Right forelimb (tissue), 1 donor: ENCODE measurements at regions not wholly inside any gene's neighbourhood (a gene's known extent, or its start where the extent isn't known, plus 50 kb on each side); places are given as distances from the start of the nearest gene placed in this dataset.

Experiments used
- DNase-seq: peaks from one replicate; pipeline ENCODE4 v3.0.0-alpha.2; 2018

DNA sequence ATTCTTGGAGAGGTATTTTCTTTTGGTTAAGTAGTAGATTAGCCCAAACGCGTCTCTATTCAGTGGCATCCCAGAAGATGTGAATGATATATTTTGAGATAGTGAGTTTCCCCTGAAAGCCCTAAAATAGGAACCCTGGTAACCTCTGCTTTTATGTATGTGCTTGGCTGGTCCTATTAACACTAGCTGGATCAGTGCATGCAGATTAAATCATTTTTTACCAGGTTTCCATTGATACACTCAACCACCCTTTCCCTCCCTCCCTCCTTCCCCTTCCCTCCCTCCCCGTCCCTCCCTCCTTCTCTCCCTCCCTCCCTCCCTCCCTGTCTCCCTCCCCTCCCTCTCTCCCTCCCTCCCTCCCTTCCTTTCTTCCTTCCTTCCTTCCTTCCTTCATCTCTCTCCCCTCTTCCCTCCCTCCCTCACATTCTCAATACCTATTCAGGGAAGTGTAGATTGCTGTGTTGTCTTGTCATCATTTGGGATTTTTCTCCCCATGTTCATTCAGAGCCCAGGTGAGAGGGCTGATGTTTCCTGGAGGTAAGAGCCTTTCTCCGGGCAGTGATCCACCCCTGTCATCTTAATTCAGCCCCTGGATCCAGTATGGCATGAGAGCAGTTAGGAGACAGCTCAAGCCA, 406.8 kb downstream of the PRDM2 start:
- DNase-seq, result no peak

DNA sequence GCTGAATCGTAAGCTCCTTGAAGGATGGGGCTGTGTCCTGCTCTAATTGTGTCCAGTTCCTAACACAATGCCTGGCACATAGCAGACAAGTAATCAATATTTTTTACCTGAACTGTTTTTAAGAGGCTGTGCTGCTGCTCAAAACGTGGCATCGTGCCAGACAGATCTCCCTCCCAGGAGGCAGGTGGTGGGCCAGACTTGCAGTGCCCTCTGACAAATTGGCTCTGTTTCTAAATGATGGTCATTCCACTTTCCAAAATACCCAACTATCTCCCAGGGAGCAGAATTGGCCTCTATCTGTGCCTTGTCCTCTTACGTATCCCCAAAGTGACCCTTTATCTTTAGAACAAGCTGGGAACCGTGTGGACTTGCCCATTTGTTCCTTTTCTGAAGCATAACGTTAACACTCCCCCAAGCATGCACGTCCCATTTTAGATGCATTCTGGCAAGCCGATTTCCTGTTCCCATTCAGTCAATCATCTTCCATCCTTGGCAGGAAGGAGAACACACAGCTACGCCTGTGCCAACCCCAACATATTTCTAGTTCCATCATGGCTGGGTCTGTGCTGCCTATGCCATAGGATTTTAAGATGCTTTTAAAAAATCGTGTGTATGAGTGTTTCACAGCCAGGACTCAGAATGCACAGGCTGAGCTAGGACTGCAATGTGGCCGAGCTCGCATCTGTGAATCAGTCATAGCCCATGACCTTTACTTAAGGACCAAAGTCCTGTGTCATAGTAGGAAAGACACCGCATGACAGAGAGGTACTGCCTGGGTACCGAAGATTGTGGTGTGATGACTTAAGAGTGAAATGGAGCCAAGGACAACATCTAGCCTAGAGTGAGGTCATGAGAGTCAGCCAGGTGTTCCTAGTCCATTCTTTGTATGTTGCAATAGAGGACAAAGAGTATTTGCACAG, 408.6 kb downstream of the PRDM2 start:
- no peak for DNase-seq

DNA sequence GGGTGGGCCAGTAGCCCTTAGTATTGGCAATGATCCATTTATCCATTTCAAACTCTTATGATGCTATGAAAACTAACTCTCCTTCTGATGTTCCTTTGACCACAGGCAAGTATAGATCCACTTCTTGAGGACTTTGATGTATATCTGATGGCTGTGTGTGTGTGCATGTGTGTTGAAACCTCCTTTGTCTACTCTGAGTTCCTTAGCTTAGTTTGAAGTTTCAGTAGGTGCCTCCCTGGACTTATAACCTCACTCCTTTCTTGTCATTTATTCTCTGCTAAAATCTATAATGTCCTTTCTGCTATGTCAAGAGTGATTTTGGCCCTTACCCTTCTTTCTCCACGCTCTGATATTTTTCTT, 409.3 kb downstream of the PRDM2 start:
- no peak for DNase-seq

DNA sequence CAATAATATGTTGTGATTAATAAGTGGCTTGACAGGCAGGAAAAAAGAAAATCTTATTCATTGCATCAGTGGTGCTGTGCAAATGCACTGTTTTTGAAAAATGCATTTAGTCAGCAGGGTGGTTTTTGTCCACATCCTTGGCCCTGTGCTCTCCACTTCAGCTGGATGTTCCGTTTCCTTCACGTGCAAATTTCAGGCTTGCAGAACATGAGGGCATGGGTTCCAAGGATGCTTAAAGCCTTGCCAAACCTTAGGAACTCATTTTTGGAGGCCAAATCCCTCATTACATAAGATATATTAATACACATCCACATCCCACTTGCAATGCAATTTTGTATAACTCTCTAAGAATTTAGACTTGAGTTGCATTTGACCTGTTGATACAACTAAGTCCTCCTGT, 410.1 kb downstream of the PRDM2 start:
- no peak for DNase-seq

DNA sequence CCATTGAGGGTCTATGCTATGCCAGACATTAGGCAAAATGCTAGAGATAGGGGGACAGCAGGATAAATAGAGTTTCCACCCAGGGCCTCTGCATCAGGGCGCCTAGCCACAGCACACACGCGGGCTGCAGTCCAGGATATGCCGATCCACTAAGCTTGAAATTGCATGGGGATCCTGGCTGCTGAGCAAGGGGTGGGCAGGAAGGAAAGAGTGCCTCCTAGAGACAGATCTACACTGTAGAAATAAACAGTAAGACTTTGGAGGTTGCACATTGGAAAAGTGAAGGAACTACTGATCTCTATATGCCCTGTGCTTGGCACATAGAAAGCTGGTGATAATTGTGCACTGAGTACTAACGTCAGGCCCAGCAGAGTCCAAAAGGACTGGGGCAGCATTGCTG, 411.1 kb downstream of the PRDM2 start:
- DNase-seq, result no peak

DNA sequence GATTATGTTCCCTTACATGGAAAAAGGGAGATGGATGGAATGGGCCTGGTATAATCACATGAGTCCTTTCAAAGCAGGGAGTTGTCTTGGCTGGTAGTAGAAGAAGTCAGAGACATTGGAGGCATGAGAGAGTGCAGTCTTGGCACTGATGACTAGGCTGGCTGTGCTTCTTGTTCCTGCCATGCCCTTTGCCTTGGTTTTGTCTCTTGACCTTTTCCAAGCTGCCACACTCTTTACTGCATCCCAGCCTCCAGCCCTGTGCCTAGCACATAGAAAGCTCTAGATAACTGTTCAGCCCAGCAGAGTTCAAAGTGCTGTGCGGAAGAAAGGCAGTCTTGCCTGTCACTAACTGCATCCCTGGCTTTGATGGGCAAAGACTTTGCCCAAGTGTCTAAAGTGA, 412.6 kb downstream of the PRDM2 start:
- no peak for DNase-seq

DNA sequence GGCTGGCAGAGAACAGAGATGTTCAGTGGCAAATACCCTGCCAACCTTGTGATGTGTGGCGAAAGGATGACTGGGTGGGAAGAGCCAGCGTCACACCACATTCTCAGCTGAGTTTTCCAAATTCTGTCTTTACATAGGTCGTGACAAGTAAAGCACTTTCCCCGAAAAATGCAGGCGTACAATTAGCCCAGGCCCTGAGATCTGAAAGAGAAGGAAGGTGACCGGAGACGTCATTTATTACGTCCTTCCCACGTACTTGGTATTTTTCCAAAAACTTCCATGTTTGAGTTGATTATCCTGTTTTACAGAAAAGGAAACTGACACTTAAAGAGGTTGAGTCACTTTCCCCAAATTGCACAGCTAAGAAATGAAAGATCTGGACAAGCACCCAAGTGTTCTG, 413.3 kb downstream of the PRDM2 start:
- DNase-seq, result no peak

DNA sequence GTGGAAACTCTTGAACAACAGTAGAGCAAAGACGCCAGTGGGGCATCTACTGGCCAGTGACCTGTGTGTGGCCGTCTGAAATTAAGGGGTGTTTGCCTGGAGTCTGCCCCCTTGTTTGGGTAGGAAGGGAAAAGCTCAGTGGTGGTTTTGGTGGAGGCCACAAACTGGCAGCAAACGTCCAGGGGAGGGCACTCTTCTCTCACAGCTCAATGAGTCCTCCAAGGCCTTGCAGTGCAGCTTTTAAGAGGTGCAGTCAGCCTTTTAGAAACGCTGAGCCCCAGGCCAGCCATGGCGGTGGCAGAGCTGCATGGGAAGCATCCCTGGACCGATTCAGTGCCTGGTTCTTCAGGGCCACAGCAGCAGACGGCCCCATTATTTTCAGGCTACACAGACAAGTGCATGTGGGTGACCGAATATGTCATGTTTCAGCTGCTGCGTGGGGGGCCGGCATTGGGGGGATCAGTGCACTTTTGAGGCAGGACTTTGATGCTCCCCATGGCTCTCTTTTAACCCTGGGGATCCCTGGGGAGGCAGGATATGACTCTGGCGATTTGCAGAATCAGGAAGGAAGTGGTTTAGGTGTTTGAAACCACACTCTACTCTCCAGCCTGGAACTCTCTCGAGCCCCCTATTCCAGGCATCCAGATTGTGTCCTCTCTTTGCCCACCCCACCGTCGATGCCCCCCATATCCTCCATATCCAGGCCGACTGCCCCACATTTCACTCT, 414.0 kb downstream of the PRDM2 start:
- peak; percentile 73 for DNase-seq

DNA sequence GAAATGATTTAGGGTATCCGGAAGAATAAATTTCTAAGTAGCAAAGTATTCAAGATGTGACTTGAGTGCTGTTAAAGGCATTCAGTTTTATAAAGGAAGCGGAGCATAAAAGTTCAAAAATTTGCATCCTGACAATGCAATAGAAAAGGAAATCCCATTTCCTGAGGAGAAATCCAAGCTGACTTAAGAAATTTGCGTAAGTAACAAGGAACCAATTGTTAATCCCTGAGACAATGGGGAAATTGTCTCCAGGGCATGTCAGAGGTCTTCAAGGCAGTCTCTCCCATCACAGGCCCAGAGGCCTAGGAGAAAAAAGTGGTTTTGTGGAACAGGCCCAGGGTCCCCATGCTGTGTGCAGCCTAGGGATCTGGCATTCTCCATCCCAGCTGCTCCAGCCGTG, 416.0 kb downstream of the PRDM2 start:
- no peak for DNase-seq

DNA sequence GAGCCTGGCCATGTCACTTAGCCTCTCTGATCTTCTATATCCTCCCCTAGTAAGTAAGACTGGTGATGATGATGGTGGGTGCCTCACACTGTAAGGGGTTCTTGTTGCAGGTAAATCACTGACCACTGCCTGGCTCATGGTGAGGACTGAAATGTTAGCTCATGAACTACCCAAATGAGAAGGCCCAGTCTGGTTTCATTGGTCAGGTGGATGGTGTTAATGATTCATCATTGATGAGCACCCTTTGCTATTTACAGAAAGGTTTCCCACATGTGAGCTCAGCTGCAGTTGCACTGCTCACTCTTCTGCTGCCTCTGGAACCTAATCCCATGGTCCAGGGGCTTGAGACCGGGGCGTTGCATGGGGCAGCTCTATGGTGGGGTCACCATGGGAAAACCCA, 417.7 kb downstream of the PRDM2 start:
- no peak for DNase-seq

DNA sequence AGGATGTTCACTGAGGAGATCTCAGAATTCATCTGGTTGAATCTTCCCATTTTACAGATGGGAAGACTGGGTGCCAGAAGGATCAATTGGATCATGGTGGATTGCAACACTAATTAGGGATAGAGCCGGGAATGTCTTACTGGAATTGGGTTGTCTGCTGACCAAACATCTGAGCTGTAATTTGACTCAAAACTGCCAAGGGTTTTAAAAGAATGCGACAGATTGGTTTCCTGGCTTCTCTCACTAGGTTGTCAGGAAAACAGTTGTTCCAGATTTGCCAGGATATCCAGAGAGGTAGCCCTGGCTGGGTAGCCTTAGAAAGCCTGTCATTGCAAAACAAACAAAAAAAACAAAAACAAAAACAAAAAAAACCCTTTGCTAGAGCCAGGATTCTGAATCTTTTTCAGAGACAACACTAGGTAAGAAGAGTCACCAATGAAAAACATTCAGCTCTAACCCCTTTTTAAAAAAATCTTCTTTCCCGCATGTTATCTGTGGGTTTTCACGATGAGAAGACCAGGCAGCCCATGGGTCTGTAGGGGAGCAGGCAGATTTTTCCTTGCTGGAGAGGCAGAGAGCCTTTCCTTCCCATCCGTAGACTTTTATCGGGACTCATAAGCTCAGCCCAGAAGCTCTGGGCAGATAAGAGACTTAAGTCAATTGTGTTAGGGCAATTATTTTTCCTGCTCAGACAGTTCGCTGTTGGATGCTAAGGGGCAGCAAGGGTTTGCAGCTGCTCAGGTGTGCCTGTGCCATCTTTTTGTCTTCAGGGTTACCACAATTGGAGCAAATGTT, 418.9 kb downstream of the PRDM2 start:
- DNase-seq, result no peak

DNA sequence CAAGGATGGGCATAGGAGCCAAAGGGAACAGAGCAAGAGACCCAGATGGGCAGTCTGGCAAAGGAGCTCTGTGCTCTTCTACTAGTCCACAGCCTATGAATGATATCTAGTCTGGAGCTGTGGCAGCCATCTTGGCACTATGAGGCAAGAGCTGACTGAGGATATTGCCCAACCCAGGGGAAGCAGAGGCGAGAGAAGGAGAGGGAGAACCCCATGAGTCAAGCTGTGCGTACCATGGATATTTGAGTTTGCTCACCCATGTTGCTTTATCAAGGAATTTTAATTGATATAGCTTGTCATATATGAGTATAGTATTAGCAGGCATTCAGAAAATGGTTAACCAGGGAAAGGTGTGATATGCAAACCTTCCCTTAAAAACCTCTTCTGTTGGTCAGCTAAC, 420.9 kb downstream of the PRDM2 start:
- DNase-seq, result no peak

DNA sequence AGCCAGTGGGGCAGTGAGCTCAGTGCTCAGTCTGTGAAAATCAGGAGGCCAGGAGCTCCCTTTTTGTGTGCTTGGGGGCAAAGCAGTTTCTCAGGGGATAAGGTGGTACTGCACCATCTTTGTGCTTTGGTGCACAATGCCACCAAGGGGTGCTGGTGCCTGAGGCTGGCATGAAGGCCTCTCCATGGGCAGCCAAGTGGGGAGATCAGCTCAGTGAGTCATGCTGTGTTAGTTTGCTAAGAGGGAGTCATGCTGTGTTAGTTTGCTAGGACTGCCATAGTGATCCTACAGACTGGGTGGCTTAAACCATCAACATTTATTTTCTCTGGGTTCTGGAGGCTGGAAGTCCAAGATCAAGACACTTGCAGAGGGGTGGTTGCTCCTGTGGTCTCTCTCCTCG, 428.1 kb downstream of the PRDM2 start:
- no peak for DNase-seq

DNA sequence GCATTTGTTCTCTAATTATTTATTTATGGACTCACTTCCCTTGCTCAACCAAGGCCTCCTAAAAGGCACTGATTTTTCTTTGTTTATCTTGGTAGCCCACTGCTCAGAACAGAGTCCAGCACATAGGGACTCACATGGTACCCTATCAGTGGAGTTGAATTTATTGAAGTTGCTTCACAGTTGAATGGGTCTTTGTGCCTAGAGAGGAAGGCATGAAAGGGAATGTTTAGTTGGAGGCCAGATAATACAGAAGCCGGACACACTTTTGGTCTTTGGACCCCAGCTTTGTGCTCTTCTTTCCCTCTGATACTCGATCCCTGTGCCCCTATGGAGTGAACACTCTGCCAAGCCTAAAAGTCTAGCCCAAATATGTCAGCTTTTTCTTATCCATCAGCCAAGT, 429.0 kb downstream of the PRDM2 start:
- no peak for DNase-seq

DNA sequence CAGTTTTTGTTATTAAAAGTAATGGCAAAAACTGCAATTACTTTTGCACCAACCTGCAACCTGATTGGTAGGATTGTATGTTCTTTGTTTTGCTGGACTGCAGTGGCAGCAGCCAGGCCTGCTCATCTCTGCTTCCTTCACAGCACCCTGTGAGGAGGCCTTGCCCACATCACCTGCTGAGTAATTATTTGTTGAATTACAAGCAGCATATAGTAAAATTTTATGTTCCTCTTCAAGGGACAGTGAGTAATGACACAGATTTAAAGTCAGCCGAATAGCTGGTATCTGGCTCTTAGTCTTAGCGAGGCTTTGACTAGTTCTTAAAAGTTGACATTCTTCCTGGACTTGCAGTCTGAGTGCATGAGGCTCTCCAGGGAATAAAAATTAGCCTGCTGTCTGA, 435.1 kb downstream of the PRDM2 start:
- no peak for DNase-seq

DNA sequence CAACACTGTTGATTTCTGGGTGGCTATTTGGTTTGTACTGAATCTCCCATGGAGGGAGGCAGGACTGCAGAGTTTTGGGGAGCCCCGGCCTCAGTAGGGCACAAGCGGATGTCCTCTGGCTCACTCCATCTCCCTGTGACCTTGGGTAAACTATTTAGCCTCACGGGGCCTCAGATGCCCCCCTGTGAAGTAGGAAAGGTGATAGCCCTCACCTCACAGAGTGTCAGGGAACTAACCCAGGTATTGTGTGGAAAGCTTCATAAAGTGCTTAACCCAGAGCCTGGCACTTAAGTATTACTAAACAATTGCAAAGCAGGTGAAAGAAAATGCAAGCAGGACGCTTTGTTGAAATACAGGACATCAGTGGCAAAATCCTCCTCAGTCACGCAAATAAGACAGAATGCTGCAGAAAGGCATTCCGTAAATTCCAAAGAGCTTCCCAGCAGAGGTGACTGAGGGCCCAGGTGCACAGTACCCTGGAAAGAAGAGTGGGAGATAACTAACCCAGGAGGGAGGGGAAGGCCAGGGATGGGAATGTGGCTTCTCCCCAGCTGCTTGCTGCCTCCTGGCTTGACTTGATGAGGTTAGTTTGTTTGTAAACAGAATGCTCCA, 436.3 kb downstream of the PRDM2 start:
- DNase-seq, result no peak

DNA sequence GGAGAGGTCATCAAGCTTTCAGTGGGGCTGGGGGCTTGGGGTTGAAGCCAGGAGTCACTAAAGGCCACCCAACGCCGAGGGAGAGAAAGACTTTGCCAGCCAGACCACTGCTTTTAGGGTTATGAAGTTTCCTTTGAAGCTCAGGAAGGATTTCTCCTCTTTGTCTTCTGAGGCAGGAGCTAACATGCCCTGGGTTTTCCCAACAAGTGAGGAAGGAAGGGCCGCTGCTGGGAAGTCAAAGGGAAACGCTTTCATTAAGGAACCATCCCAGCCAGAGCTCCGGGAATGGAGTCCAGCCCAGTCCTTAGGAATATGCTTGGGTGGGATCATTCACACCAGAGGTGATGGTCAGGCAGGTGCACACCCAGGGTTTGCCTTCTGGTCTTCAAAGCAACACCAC, 436.9 kb downstream of the PRDM2 start:
- no peak for DNase-seq

DNA sequence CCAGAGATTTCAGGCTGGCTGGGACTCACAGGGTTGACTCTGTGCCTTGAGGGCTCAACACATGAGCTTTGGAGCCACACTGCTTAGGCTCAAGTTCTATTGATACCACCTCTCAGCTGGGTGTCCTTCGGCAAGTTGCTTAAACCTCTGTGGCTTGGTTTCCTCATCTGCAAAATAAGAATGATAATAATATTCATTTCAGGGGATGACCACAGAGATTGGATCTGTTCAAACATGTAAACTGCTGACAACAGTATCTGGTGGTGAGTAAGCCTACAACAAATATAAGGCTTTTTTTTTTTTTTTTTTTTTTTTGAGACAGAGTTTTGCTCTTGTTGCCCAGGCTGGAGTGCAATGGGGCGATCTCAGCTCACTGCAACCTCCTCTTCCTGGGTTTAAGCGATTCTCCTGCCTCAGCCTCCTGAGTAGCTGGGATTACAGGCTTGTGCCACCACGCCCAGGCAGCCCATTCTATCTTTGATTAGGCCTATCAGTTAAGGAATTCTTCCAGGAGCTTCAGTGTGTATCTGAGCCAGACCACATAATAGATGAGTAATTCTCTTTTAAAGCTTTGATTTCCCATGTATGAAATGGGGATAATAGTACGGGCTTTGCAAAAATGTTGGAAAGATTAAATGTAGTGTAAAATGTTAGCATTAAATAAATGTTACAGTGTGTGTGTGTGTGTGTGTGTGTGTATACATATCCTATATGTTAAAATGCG, 437.6 kb downstream of the PRDM2 start:
- DNase-seq, result no peak

DNA sequence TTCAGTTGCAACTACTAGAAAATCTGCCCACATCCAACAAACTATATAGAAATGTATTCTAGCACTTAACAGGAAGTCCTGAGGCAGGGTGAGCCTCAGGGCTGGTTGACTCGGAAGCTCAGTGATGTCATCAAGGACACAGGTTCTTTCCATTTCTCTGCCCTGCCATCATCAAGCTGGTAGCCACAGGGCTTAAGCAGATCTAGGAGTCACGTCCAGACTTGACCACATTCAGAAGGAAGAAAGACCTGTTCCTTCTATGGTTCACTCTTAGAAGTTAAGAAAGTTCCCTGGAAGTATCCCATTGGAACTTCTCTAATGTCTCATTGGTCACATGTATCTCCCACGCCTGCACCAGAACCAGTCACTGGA, 438.1 kb downstream of the PRDM2 start:
- DNase-seq, result no peak

DNA sequence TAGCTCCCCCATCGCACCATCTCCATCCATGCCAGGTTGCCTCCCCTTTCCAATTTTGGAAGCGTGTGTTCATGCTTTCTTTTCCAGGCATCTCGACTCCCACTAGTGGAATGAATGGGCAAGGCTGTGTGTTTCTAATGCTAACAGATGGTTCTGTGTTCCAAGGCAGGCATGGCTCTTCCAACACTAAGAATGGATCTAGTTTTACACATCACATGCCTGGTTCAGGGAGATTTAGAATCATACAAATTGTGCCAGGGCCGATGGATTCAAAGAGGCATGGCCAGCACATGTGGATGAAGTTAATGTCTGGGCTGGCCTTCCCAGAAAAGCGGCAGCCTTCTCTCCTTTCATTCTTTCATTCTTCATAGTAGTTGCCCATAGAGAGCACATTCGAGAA, 438.7 kb downstream of the PRDM2 start:
- peak; percentile 54 for DNase-seq

DNA sequence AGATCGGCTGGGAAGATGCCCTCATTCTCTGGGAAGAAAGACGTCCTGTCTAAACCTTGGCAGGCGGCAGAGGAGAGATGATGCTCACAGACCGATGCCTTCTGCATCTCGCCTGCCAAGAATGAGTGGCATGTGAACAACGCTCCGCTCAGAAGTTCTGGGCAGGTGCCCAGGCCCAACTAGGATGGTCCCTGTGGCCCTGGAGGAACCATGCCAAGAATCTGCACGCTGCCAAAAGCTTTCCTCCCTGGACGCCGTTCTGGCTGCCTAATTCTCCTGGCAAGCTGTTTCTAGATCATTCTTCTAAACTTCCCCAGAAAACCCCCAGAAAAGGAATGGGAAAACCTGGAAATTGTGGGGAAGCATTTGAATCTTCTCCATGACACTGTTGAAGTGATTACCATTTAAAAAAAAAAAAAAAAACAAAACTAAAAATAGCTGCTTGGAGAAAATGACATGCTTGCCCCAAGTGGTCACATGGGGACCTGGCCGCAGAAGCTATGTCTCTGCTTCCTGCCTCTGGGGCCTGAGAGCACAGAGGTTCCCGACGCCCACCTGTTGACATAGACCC, 440.9 kb downstream of the PRDM2 start:
- peak; percentile 83 for DNase-seq

DNA sequence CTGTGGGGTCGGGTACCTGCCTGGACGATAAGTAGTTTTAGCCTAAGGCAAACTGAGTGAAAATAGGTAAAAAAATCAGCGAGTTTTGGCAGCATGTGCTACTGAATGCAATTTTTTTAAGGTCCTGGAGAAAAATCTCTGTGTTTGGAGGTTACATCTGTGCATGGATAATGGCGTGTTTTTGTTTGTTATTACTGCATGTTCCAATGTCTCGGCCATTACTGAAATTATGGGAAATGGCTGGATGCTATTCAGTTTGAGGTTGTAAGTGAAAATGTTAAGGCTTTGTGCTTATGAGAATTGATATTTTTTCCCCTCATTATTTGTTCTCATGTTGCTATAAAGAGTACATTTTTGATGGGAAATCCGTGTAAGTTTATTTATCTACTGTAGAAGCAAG, 441.7 kb downstream of the PRDM2 start:
- no peak for DNase-seq
